ENCODE measurements at regions not wholly inside any gene's neighbourhood (a gene's known extent, or its start where the extent isn't known, plus 50 kb on each side); places are given as distances from the start of the nearest gene placed in this dataset.
A peak's percentile ranks its signal among the peaks of the same experiment; 100 is the strongest.

DNA sequence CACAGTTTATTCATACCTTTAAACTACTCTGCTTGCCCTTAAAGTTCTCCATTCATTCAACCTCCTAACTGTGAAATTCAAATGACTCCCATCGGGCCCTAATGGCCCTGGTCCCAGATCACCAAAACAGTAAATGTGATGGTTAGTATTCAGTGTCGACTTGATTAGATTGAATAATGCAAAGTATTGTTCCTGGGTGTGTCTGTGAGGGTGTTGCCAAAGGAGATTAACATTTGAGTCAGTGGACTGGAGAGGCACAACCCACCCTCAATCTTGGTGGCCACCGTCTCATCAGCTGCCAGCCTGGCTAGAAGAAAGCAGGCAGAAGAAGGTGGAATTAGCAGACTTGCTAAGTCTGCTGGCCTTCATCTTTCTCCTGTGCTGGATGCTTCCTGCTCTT is 80.1 kb upstream of the PLXNA4 start:
- TF ChIP-seq, protein P1, sequence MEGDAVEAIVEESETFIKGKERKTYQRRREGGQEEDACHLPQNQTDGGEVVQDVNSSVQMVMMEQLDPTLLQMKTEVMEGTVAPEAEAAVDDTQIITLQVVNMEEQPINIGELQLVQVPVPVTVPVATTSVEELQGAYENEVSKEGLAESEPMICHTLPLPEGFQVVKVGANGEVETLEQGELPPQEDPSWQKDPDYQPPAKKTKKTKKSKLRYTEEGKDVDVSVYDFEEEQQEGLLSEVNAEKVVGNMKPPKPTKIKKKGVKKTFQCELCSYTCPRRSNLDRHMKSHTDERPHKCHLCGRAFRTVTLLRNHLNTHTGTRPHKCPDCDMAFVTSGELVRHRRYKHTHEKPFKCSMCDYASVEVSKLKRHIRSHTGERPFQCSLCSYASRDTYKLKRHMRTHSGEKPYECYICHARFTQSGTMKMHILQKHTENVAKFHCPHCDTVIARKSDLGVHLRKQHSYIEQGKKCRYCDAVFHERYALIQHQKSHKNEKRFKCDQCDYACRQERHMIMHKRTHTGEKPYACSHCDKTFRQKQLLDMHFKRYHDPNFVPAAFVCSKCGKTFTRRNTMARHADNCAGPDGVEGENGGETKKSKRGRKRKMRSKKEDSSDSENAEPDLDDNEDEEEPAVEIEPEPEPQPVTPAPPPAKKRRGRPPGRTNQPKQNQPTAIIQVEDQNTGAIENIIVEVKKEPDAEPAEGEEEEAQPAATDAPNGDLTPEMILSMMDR (IDR thresholded peaks at IDR 0.05; ENCODE audit: low read depth, low read length): no peak
- no peak overlapping the region for H3K4me3 ChIP-seq (replicated peaks in 1 of 2; ENCODE audit: low read depth in 2 of 2, low read length in 2 of 2)
- DNase-seq (ENCODE audit: low read depth in 2 of 2): no peak

- peak overlapping the region in 1 of 2 donors; percentile 21 for H3K4me3 ChIP-seq (replicated peaks in 1 of 2; ENCODE audit: low read depth in 2 of 2, low read length in 2 of 2)
- peak; percentile 30 to 66 for DNase-seq (ENCODE audit: low read depth in 2 of 2)
- TF ChIP-seq, protein P1 (IDR thresholded peaks at IDR 0.05; ENCODE audit: low read depth, low read length): no peak
These were observed 79.0 kb upstream of the PLXNA4 start for GRCh38 chr7:132655131-132655727.

GRCh38 chr7:132654150-132654549 is 77.9 kb upstream of the PLXNA4 start:
- TF ChIP-seq, protein P1 (IDR thresholded peaks at IDR 0.05; ENCODE audit: low read depth, low read length): peak; percentile 43
- no peak overlapping the region for H3K4me3 ChIP-seq (replicated peaks in 1 of 2; ENCODE audit: low read depth in 2 of 2, low read length in 2 of 2)
- peak; percentile 17 to 21 for DNase-seq (ENCODE audit: low read depth in 2 of 2)

DNA sequence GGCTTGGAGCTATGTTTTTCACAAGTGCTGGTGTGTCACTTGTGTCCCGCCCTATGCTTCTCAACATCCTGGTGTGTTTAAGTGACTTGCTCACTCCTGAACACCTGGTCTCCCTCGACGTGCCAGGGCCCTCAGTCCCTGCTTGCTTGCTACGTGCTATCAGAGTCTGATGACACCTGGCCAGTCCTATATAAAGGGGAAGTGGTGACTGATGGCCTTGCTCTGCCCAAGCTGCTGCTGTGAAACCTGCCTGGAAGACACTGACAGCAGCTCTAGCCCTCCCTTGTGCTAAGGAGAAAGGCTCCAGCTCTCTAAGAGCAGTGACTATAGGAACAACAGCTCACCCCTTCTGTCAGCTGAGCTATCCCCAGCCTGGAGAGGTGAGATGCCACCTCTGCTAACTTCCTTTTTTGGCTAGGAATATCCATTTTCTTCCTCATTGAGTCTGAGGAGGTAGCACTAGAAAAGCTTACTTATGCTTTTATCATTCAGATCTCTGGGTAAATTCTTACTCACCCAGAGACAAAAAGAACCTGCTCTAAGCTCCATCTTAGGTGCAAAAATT is 77.2 kb upstream of the PLXNA4 start:
- DNase-seq (ENCODE audit: low read depth in 2 of 2): no peak
- no peak overlapping the region for H3K4me3 ChIP-seq (replicated peaks in 1 of 2; ENCODE audit: low read depth in 2 of 2, low read length in 2 of 2)
- TF ChIP-seq, protein P1 (IDR thresholded peaks at IDR 0.05; ENCODE audit: low read depth, low read length): no peak

DNA sequence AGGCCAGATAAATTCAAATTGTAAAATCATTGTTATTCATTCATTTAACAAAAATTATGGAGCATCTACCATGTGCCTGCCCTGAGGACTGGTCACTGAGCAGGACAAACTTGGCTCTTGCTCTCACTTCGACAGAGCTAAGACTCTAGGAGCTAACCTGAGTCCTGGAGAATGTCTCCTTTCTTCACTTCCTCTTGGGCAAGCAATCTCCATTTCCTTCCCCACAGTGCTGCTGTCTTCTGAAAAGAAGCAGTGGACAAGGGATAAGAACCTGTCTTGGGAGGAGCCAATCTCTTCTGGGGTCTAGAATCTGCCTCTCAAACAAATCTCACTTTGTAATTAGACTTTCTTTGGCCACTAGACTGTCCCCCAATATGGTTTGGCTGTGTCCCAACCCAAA is 76.2 kb upstream of the PLXNA4 start:
- H3K4me3 ChIP-seq (replicated peaks in 1 of 2; ENCODE audit: low read depth in 2 of 2, low read length in 2 of 2): no peak overlapping the region
- TF ChIP-seq, protein P1 (IDR thresholded peaks at IDR 0.05; ENCODE audit: low read depth, low read length): no peak
- no peak for DNase-seq (ENCODE audit: low read depth in 2 of 2)

GRCh38 chr7:132650498-132650897 is 74.2 kb upstream of the PLXNA4 start:
- no peak overlapping the region for H3K4me3 ChIP-seq (replicated peaks in 1 of 2; ENCODE audit: low read depth in 2 of 2, low read length in 2 of 2)
- peak; percentile 51 to 60 for DNase-seq (ENCODE audit: low read depth in 2 of 2)
- TF ChIP-seq, protein P1 (IDR thresholded peaks at IDR 0.05; ENCODE audit: low read depth, low read length): no peak

DNA sequence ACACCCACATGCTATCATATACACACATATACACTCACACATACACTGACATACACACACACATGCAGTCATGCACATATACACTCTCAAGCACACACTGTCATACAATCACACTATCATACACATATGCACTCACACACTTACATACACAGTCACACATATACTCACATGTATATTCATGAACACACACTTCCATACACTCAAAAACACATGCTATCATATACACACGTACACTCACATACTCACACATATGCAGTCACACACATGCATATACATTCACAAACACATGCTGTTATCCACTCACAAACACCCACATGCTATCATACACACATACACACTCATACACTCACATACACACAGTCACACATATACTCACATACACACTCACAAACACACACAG is 71.0 kb upstream of the PLXNA4 start:
- TF ChIP-seq, protein P1 (IDR thresholded peaks at IDR 0.05; ENCODE audit: low read depth, low read length): no peak
- no peak for DNase-seq (ENCODE audit: low read depth in 2 of 2)
- no peak overlapping the region for H3K4me3 ChIP-seq (replicated peaks in 1 of 2; ENCODE audit: low read depth in 2 of 2, low read length in 2 of 2)
